ENCODE measurements at regions not wholly inside any gene's neighbourhood (a gene's known extent, or its start where the extent isn't known, plus 50 kb on each side); places are given as distances from the start of the nearest gene placed in this dataset.

DNA sequence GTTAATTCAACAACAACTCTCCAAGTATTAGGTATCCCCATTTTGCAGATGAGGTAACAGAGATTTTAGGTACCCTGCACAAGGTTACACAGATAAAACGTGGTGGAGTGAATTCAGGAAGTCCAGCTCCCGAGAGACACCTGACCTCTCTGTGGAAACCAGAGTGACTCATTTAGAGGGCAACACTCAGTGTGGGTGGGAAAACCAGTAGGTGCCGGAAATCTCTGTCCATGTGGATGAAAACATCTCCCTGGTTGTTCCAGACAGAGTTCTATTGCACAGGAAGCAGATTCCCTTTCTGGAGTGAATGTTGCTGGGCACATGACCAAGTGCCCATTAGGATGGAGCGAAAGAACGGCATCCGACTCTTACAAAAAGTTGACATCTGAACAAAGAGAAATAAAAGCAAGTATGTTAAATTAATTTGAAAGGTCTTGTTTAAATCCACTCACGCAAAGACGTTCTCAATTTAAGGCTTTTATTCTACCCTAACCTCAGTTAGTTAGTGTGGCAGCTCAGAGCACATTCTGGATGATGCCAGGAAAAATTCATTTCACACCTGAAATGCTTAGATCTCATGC, 391.9 kb upstream of the WWC1 start:
- DNase-seq (ENCODE audit: low spot score): no peak

DNA sequence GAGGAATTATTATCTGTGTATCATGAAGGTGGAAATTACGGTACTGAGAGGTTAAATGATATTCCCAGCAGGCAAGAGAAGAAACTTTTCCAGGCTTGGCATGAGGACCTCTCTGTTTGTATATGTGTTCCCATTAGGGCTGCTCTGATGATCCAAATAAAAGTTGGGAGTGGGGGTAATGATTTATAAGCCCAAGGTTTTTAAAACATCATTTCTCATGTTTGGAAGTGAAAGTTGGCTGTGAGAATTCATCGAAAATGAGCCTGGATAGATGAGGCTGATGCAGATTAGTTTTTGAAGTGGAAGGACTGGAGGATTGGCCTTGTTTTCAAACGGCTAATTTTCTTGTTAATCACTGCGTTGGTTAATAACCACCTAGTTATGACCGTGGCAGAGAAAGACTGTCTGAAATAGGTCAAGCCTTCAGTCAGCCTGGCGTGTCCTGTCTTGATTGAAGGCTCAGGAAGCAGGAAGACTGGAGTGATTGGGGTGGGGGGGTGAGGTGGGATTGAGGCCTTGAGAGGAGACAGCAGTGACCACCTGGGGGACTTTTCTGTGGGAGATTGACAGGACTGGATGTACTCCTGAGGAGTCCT, 391.0 kb upstream of the WWC1 start:
- no peak for DNase-seq (ENCODE audit: low spot score)

- no peak for DNase-seq (ENCODE audit: low spot score)
These were observed 389.1 kb upstream of the WWC1 start for GRCh38 chr5:167902298-167902697.

DNA sequence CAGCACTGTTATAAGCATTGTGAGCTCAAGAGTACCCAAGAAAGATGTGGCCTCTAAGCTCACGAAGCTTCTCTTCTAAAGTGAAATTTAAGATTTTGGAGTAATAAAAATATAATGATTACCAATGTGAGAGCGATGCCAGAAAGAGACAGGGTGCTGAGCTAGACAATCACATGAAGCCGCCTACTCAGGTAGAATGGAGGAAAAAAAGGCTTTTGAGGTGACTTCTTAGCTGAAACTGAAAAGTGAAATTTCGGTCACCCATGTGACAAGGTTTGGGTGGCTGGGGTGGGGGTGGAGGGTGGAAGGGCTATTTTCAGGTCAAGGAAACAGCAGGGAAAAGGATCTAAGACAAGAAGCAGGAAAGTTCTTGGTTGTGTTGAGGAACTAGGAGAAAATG, 388.2 kb upstream of the WWC1 start:
- DNase-seq (ENCODE audit: low spot score): no peak

- DNase-seq (ENCODE audit: low spot score): no peak
These were observed 387.8 kb upstream of the WWC1 start for GRCh38 chr5:167903659-167904058.

DNA sequence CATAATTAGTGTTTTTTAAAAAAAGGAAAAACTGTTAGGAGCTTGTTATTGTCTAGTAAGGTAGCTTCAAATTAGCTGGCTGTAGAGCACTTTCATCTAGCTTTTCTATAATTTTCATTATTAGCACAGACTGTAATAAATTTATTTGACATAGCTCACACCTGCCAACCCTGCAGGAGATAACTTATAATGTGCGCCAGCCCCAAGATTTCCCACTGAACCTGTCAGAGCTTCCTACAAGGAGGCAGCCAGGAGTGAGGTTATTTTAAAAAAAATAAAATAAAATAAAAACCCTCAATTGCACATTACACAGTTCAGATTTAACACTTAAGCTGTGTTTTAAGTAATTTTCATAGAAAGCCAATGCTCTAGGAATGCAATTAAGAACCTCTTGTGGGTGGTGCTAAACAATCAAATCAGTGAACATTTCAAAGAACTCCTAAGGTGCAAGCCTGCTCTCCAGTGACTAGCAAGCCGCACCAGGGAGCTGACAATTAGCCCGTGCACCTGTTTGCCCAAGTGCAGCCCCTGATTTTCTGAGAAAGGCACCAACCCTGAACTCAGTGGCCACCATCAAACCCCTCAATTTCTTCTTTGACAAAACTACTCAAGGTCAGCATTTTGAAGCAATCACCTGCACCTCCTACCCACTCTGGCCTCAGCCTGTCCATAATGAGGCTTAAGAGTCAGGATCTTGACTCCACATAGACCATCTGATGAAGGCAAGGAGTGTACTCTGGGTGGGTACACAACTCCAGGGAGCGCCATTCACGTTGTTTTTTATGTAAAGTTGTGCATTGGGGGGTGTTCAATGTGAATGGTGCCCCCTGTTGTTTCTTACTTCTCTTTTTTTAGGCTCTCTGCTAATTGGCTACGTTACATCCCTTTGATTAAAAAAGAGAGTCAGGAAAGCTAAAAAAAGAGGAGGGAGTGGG, 385.3 kb upstream of the WWC1 start:
- no peak for DNase-seq (ENCODE audit: low spot score)

GRCh38 chr5:167908606-167909005, 382.8 kb upstream of the WWC1 start:
- no peak for DNase-seq (ENCODE audit: low spot score)

GRCh38 chr5:167912941-167913665, 378.3 kb upstream of the WWC1 start:
- no peak for DNase-seq (ENCODE audit: low spot score)

DNA sequence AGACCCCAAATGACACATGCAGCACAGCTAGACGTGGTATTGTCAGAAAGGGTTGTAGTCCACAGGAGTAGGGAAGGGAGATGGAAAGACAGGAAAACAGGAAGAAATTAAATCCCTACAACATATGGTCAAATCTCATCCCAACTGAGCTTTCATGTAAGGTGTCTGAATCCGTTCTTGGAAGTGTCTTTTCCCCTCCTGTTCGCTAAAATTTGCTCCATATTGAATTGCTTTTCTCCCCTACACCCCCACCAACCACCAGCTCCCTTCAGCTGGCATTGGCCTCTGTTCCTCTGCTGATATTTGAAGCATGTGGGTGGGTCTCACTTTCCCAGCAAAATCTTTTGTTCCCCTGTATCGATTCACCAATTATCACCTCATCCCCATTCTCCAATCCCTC, 376.2 kb upstream of the WWC1 start:
- DNase-seq (ENCODE audit: low spot score): no peak

DNA sequence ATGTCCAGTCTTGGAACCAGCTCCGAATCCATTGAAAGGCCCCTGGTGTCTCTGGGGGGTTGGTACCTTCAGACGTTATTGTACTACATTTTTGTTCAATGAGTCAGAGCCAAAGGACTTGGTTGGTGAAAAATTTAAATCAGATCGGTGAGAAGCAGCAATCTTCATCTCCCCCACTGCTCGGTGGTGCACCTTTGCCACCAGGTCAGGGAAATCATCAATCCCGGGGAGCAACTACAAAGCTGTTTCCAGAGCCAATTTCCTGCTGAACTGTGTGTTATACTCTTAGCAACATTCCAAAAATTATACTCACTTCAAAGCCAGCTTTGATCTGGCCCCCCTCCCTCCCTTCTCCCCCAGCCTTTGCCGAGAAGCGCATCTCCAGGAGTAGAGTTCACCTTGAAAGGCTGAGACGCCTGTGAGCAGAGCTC, 375.2 kb upstream of the WWC1 start:
- DNase-seq (ENCODE audit: low spot score): no peak

- no peak for DNase-seq (ENCODE audit: low spot score)
These were observed 374.7 kb upstream of the WWC1 start for GRCh38 chr5:167916706-167917105.

DNA sequence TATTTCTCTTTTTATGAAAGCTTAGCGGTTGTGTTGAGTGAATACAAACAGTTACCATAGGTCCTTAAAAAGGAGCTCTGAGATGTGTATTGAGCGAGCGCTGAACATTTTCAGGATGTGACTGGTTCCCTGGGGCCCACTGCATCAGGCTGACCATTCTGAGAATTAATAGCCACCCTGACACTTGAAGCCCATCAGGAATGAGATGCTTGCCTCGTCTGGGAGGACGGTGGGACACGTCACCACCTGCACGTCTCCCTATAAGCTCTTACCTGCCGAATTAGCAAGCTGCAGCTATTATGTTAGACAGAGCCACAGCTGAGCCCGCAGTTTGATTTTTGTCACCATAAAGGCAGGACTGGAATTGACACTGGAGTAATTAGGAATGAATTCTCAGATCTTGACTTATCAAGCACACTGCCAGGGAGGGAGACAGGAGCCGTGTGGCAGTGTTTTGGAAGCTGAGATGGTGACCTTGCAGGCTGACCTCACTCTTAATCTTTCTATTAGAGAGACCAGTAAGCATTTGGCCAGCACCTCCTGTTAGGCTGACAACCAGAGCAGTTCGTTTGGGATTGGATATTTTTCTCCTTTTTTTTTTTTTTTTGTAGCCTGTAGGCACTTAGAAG, 373.1 kb upstream of the WWC1 start:
- DNase-seq (ENCODE audit: low spot score): no peak

- DNase-seq (ENCODE audit: low spot score): no peak
These were observed 372.5 kb upstream of the WWC1 start for GRCh38 chr5:167918813-167919483.

GRCh38 chr5:167920589-167920988, 370.9 kb upstream of the WWC1 start:
- no peak for DNase-seq (ENCODE audit: low spot score)

DNA sequence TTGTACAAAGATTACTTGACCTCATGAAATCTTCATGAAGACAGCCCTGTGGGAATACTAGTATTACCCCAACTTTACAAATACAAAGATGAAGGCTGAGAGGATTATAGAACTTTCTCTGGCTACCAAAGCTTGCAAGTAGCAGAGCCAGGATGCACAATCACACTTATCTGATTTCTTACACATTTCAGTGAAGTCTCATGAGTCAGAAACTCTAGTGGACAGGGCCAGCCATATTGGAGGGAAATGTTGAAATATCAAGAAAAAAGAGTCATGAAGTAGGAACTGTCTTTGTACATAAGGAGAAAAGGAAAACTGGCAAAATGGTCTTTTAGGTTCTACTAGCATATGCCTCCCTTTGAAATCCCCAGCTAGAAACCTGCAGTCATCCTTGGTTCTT, 369.6 kb upstream of the WWC1 start:
- DNase-seq (ENCODE audit: low spot score): no peak

GRCh38 chr5:167923396-167923795, 368.0 kb upstream of the WWC1 start:
- no peak for DNase-seq (ENCODE audit: low spot score)

GRCh38 chr5:167929841-167930240, 361.6 kb upstream of the WWC1 start:
- no peak for DNase-seq (ENCODE audit: low spot score)

- DNase-seq (ENCODE audit: low spot score): no peak
These were observed 356.9 kb upstream of the WWC1 start for GRCh38 chr5:167934551-167934971.

- DNase-seq (ENCODE audit: low spot score): no peak
These were observed 355.4 kb upstream of the WWC1 start for GRCh38 chr5:167936022-167936421.

DNA sequence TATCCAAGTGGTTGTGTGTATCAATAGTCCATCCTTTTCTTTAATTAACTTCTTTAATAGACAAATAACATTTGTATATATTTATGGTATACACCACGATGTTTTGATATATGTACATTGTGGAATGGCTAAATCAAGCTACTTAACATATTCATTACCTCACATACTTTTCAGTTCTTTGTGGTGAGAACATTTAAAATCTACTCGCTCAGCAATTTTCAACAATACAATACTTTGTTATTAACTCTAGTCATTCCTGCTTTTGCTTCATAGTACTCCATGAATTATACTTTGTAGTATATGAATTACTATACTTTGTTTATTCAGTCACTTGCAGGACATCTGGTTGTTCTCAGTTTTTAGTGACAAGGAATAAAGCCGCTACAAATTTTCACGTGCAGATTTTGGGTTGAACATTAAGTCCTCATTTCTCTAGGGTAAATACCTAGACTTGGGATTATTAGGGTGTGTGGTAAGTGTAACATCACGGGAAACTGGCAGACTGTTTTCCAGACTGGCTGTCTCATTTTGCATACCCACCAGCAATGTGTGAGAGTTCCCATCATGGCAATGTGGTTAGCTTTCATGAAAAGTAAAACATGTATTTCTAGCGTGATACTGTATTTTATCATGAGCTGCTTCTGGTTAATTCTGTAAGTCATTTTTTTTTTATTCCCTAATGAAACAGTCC, 354.4 kb upstream of the WWC1 start:
- no peak for DNase-seq (ENCODE audit: low spot score)

GRCh38 chr5:167937635-167937998, 353.8 kb upstream of the WWC1 start:
- no peak for DNase-seq (ENCODE audit: low spot score)
